ENCODE measurements at regions not wholly inside any gene's neighbourhood (a gene's known extent, or its start where the extent isn't known, plus 50 kb on each side); places are given as distances from the start of the nearest gene placed in this dataset.

DNA sequence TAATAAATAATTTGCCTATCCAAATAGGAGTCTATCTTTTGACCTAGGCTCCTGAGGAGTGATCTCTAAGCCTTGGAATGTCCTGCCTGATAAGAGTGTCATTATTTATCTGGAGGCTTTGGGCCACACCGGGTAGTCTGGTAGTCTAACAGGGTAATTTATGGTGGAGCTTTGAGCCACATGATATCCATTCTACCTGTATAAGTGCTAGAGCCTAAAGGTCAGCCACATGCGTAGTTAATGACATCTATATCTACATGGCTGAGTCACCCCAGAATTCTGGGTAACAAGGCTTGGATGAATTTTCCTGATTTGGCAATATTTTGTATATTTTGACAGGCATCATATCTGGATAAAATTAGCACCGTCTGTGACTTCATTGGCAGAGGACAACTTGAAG, 681.4 kb downstream of the MCTP2 start:
- TF ChIP-seq, protein P1, sequence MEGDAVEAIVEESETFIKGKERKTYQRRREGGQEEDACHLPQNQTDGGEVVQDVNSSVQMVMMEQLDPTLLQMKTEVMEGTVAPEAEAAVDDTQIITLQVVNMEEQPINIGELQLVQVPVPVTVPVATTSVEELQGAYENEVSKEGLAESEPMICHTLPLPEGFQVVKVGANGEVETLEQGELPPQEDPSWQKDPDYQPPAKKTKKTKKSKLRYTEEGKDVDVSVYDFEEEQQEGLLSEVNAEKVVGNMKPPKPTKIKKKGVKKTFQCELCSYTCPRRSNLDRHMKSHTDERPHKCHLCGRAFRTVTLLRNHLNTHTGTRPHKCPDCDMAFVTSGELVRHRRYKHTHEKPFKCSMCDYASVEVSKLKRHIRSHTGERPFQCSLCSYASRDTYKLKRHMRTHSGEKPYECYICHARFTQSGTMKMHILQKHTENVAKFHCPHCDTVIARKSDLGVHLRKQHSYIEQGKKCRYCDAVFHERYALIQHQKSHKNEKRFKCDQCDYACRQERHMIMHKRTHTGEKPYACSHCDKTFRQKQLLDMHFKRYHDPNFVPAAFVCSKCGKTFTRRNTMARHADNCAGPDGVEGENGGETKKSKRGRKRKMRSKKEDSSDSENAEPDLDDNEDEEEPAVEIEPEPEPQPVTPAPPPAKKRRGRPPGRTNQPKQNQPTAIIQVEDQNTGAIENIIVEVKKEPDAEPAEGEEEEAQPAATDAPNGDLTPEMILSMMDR (IDR thresholded peaks at IDR 0.05), result no peak
- no peak for TF ChIP-seq ZFX (IDR thresholded peaks at IDR 0.05; ENCODE audit: borderline replicate concordance)

Measured in 22Rv1 (cell line).